ENCODE measurements at regions not wholly inside any gene's neighbourhood (a gene's known extent, or its start where the extent isn't known, plus 50 kb on each side); places are given as distances from the start of the nearest gene placed in this dataset.
"Not testable (repeated sequence)": the region's sequence is repeated elsewhere in the genome, so short reads cannot be mapped to it uniquely, and the experiment has no call there.

- H3K9me3 ChIP-seq (ENCODE audit: low read length) = no peaks in the 10 kb centered on the region
- no peak overlapping the region for H2AFZ ChIP-seq (ENCODE audit: low read depth, low read length)
- H3K4me1 ChIP-seq (ENCODE audit: insufficient read depth, low read length) = peaks cover under 1% of the 10 kb centered on the region
- no peaks in the 10 kb centered on the region for H3K36me3 ChIP-seq (ENCODE audit: insufficient read depth, low read length)
- H3K4me3 ChIP-seq (ENCODE audit: low read length) = no peak overlapping the region
- no peaks in the 10 kb centered on the region for H3K27me3 ChIP-seq (ENCODE audit: insufficient read depth, low read length)
Observed at GRCh38 chr2:56807861-56808260, 624.1 kb downstream of the CCDC85A start.

- H3K4me3 ChIP-seq (ENCODE audit: low read length) = no peak overlapping the region
- no peaks in the 10 kb centered on the region for H3K4me1 ChIP-seq (ENCODE audit: insufficient read depth, low read length)
- no peaks in the 10 kb centered on the region for H3K36me3 ChIP-seq (ENCODE audit: insufficient read depth, low read length)
- H3K27me3 ChIP-seq (ENCODE audit: insufficient read depth, low read length) = no peaks in the 10 kb centered on the region
- no peaks in the 10 kb centered on the region for H3K9me3 ChIP-seq (ENCODE audit: low read length)
- H2AFZ ChIP-seq (ENCODE audit: low read depth, low read length) = no peak overlapping the region
Observed at GRCh38 chr2:56811401-56811800, 627.6 kb downstream of the CCDC85A start.

DNA sequence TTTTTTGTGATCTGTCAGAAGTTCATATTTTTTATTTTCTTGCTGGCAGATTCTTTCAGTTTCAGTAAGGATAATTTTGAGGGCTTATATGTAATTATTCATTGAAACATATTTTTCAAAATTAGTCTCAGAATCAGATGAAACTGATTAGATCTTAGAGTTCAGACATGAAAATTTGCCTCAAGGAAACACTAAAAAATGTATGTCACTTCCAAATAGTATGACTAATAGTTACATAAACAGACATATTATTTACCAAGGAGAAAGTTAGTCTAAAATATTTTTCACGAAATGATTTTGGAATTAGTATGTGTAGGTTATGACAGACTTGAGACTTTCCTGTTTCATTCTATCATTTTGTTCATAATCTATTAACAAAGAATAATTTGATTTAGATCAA is 628.6 kb downstream of the CCDC85A start:
- Histone ChIP-seq H3K4me3 (ENCODE audit: low read length) (no peak overlapping the region), H3K4me1 (ENCODE audit: insufficient read depth, low read length) (no peaks in the 10 kb centered on the region), H3K36me3 (ENCODE audit: insufficient read depth, low read length) (no peaks in the 10 kb centered on the region), H2AFZ (ENCODE audit: low read depth, low read length) (no peak overlapping the region), H3K27me3 (ENCODE audit: insufficient read depth, low read length) (no peaks in the 10 kb centered on the region), H3K9me3 (ENCODE audit: low read length) (no peaks in the 10 kb centered on the region)

DNA sequence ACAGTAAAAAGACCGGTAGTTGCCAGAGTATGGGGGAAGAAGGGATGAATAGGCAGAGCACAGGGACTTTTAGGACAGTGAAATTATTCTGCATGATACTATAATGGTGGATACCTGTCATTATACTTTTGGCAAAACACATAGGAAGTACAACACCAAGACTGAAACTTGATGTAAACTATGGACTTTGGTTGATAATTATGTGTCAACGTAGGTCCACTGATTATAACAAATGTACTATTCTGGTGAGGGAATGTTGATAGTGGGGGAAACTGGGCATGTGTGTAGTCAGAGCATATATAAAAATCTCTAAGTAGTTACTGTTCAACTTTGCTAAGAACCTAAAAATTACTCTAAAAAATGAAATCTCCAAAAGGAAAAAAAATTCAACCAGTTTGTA is 629.7 kb downstream of the CCDC85A start:
- Histone ChIP-seq H3K27me3 (ENCODE audit: insufficient read depth, low read length) (no peaks in the 10 kb centered on the region), H3K9me3 (ENCODE audit: low read length) (no peaks in the 10 kb centered on the region), H2AFZ (ENCODE audit: low read depth, low read length) (no peak overlapping the region), H3K4me3 (ENCODE audit: low read length) (no peak overlapping the region), H3K36me3 (ENCODE audit: insufficient read depth, low read length) (no peaks in the 10 kb centered on the region), H3K4me1 (ENCODE audit: insufficient read depth, low read length) (no peaks in the 10 kb centered on the region)

- no peaks in the 10 kb centered on the region for H3K4me1 ChIP-seq (ENCODE audit: insufficient read depth, low read length)
Observed at GRCh38 chr2:56816666-56817065, 632.9 kb downstream of the CCDC85A start.

GRCh38 chr2:56831780-56832179 is 648.0 kb downstream of the CCDC85A start:
- H2AFZ ChIP-seq (ENCODE audit: low read depth, low read length) = peak overlapping the region; percentile 7
- H3K4me3 ChIP-seq (ENCODE audit: low read length) = no peak overlapping the region
- no peaks in the 10 kb centered on the region for H3K27me3 ChIP-seq (ENCODE audit: insufficient read depth, low read length)
- no peaks in the 10 kb centered on the region for H3K9me3 ChIP-seq (ENCODE audit: low read length)
- no peaks in the 10 kb centered on the region for H3K4me1 ChIP-seq (ENCODE audit: insufficient read depth, low read length)
- no peaks in the 10 kb centered on the region for H3K36me3 ChIP-seq (ENCODE audit: insufficient read depth, low read length)

More at GRCh38 chr2:56816666-56817065, 632.9 kb downstream of the CCDC85A start:
- Histone ChIP-seq H3K36me3 (ENCODE audit: insufficient read depth, low read length) (no peaks in the 10 kb centered on the region), H2AFZ (ENCODE audit: low read depth, low read length) (no peak overlapping the region), H3K27me3 (ENCODE audit: insufficient read depth, low read length) (no peaks in the 10 kb centered on the region), H3K9me3 (ENCODE audit: low read length) (no peaks in the 10 kb centered on the region), H3K4me3 (ENCODE audit: low read length) (no peak overlapping the region)

DNA sequence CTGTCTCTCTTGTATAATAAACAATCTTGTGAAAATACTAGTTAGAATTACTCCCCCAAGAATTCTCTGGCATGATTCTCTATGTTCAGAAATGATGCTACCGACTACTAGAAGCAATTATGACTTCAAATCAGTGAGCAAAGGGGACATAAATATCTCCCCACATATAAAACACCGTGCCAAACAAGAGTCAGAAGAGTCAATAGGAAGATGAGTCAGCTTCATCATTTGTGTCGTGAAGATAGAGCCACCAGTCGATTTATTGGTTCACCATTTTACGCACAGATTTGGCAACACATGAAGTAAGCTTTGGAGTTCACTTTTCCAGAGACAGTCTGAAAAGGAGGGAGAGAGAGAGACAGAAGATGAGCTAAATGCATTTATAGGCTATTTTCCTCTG is 650.9 kb downstream of the CCDC85A start:
- Histone ChIP-seq H3K4me1 (ENCODE audit: insufficient read depth, low read length) (no peaks in the 10 kb centered on the region), H2AFZ (ENCODE audit: low read depth, low read length) (no peak overlapping the region), H3K4me3 (ENCODE audit: low read length) (no peak overlapping the region), H3K36me3 (ENCODE audit: insufficient read depth, low read length) (no peaks in the 10 kb centered on the region), H3K9me3 (ENCODE audit: low read length) (no peaks in the 10 kb centered on the region), H3K27me3 (ENCODE audit: insufficient read depth, low read length) (no peaks in the 10 kb centered on the region)

DNA sequence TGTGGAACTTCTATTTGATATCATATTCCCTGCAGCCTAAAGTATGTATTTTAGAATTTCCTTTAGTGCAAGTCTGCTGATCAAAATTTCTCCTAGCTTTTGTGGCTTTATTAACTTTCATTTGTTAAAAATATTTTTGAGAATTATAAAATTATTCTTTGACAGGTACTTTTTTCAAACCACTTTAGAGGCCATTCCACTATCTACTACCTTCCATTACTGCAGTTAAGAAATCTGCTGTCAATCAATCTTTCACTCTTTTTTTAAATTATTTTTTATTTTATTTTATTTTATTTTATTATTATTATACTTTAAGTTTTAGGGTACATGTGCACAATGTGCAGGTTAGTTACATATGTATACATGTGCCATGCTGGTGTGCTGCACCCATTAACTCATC is 656.2 kb downstream of the CCDC85A start:
- not testable (repeated sequence) for H2AFZ ChIP-seq (ENCODE audit: low read depth, low read length); H3K36me3 ChIP-seq (ENCODE audit: insufficient read depth, low read length); H3K4me3 ChIP-seq (ENCODE audit: low read length); H3K27me3 ChIP-seq (ENCODE audit: insufficient read depth, low read length); H3K4me1 ChIP-seq (ENCODE audit: insufficient read depth, low read length); H3K9me3 ChIP-seq (ENCODE audit: low read length)

DNA sequence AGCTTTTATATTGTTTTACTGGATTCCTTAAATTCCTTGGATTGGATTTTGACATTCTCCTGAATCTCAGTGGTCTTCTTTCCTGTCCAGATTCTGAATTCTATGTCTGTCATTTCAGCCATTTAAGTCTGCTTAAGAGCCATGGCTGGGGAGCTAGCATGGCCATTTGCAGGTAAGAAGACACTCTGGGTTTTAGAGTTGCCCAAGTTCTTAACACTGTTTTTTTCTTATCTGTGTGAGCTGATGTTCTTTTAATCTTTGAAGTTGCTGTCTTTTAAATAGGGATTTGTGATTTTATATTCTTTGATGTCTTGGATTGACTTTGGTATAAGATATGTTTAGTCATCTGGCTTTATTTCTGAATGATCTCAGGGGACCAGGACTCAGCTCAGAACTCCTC is 677.2 kb downstream of the CCDC85A start:
- Histone ChIP-seq H2AFZ (ENCODE audit: low read depth, low read length) (no peak overlapping the region), H3K4me3 (ENCODE audit: low read length) (no peak overlapping the region), H3K27me3 (ENCODE audit: insufficient read depth, low read length) (no peaks in the 10 kb centered on the region), H3K36me3 (ENCODE audit: insufficient read depth, low read length) (no peaks in the 10 kb centered on the region), H3K4me1 (ENCODE audit: insufficient read depth, low read length) (no peaks in the 10 kb centered on the region), H3K9me3 (ENCODE audit: low read length) (no peaks in the 10 kb centered on the region)

GRCh38 chr2:56871644-56872043 is 687.9 kb downstream of the CCDC85A start:
- no peak overlapping the region for H2AFZ ChIP-seq (ENCODE audit: low read depth, low read length)
- H3K4me1 ChIP-seq (ENCODE audit: insufficient read depth, low read length) = no peaks in the 10 kb centered on the region
- no peaks in the 10 kb centered on the region for H3K27me3 ChIP-seq (ENCODE audit: insufficient read depth, low read length)
- no peaks in the 10 kb centered on the region for H3K9me3 ChIP-seq (ENCODE audit: low read length)
- H3K36me3 ChIP-seq (ENCODE audit: insufficient read depth, low read length) = no peaks in the 10 kb centered on the region
- H3K4me3 ChIP-seq (ENCODE audit: low read length) = no peak overlapping the region

- H2AFZ ChIP-seq (ENCODE audit: low read depth, low read length) = no peak overlapping the region
- H3K4me1 ChIP-seq (ENCODE audit: insufficient read depth, low read length) = no peaks in the 10 kb centered on the region
- H3K36me3 ChIP-seq (ENCODE audit: insufficient read depth, low read length) = no peaks in the 10 kb centered on the region
- no peaks in the 10 kb centered on the region for H3K9me3 ChIP-seq (ENCODE audit: low read length)
- H3K27me3 ChIP-seq (ENCODE audit: insufficient read depth, low read length) = no peaks in the 10 kb centered on the region
- H3K4me3 ChIP-seq (ENCODE audit: low read length) = no peak overlapping the region
Observed at GRCh38 chr2:56874717-56875116, 690.9 kb downstream of the CCDC85A start.

- Histone ChIP-seq H2AFZ (ENCODE audit: low read depth, low read length) (no peak overlapping the region), H3K4me1 (ENCODE audit: insufficient read depth, low read length) (no peaks in the 10 kb centered on the region), H3K9me3 (ENCODE audit: low read length) (no peaks in the 10 kb centered on the region), H3K4me3 (ENCODE audit: low read length) (no peak overlapping the region), H3K27me3 (ENCODE audit: insufficient read depth, low read length) (no peaks in the 10 kb centered on the region), H3K36me3 (ENCODE audit: insufficient read depth, low read length) (no peaks in the 10 kb centered on the region)
Observed at GRCh38 chr2:56889738-56890137, 705.9 kb downstream of the CCDC85A start.

GRCh38 chr2:56892382-56892781 is 708.6 kb downstream of the CCDC85A start:
- no peak overlapping the region for H3K4me3 ChIP-seq (ENCODE audit: low read length)
- no peaks in the 10 kb centered on the region for H3K9me3 ChIP-seq (ENCODE audit: low read length)
- H3K27me3 ChIP-seq (ENCODE audit: insufficient read depth, low read length) = no peaks in the 10 kb centered on the region
- no peaks in the 10 kb centered on the region for H3K4me1 ChIP-seq (ENCODE audit: insufficient read depth, low read length)
- H2AFZ ChIP-seq (ENCODE audit: low read depth, low read length) = no peak overlapping the region
- no peaks in the 10 kb centered on the region for H3K36me3 ChIP-seq (ENCODE audit: insufficient read depth, low read length)

DNA sequence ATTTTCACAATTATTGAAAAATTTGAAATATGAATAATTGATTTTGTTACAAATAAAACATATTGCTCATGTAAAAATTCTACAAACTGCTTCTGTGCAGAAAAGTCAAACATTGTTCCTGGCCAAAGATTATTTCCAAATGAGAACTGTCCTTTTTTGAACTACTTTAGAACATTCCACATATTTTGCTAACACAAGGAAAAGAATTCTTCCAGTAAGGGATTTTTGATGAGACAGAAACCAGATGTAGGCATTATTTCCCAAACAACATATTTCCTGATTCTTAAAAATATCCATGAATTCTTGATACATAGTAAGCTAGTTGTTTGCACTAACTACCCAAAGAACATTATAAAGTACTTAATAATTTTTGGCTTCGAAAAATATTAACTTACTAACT is 715.2 kb downstream of the CCDC85A start:
- Histone ChIP-seq H3K27me3 (ENCODE audit: insufficient read depth, low read length) (no peaks in the 10 kb centered on the region), H2AFZ (ENCODE audit: low read depth, low read length) (no peak overlapping the region), H3K4me1 (ENCODE audit: insufficient read depth, low read length) (no peaks in the 10 kb centered on the region), H3K9me3 (ENCODE audit: low read length) (no peaks in the 10 kb centered on the region), H3K36me3 (ENCODE audit: insufficient read depth, low read length) (no peaks in the 10 kb centered on the region), H3K4me3 (ENCODE audit: low read length) (no peak overlapping the region)
